ENCODE measurements at regions not wholly inside any gene's neighbourhood (a gene's known extent, or its start where the extent isn't known, plus 50 kb on each side); places are given as distances from the start of the nearest gene placed in this dataset.
"Not testable (repeated sequence)": the region's sequence is repeated elsewhere in the genome, so short reads cannot be mapped to it uniquely, and the experiment has no call there.

DNA sequence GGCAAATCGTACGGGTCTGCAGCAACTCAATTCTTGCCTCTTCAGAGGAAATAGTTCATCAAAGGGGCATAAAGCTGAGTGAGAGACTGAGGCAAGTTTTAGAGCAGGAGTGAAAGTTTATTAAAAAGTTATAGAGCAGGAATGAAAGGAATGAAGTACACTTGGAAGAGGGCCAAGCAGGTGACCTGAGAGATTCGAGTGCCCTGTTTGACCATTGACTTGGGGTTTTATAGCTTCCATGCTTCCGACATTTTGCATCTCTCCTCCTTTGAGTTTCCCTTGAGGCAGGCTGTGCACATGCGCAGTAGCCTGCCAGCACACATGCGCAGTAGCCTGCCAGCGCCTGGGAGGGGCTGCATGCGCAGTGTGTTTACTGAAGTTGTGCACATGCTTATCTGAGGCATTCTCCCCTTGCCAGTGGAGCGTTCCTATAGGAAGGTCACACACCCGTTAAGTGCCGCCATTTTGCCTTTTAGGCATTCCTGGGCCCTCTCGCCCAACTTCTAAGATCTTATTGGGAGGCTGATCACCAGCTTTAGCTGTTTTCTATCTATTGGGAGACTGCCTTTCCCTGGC is 265.5 kb upstream of the MGAT5 start:
- no peak for DNase-seq (ENCODE audit: low read depth)
- TF ChIP-seq CTCF (IDR thresholded peaks at IDR 0.05; ENCODE audit: low read length, missing control alignments), result no peak
- no peak overlapping the region for H3K4me3 ChIP-seq (replicated peaks; ENCODE audit: low read depth, low read length)

- TF ChIP-seq CTCF (IDR thresholded peaks at IDR 0.05; ENCODE audit: low read length, missing control alignments), result no peak
- no peak for DNase-seq (ENCODE audit: low read depth)
- H3K4me3 ChIP-seq (replicated peaks; ENCODE audit: low read depth, low read length), result no peak overlapping the region
Observed at GRCh38 chr2:133991606-133992168, 262.2 kb upstream of the MGAT5 start.

GRCh38 chr2:133992454-133992853 is 261.4 kb upstream of the MGAT5 start:
- no peak overlapping the region for H3K4me3 ChIP-seq (replicated peaks; ENCODE audit: low read depth, low read length)
- TF ChIP-seq CTCF (IDR thresholded peaks at IDR 0.05; ENCODE audit: low read length, missing control alignments), result no peak
- DNase-seq (ENCODE audit: low read depth), result no peak

GRCh38 chr2:133993160-133993559 is 260.7 kb upstream of the MGAT5 start:
- TF ChIP-seq CTCF (IDR thresholded peaks at IDR 0.05; ENCODE audit: low read length, missing control alignments), result no peak
- no peak overlapping the region for H3K4me3 ChIP-seq (replicated peaks; ENCODE audit: low read depth, low read length)
- DNase-seq (ENCODE audit: low read depth), result no peak

GRCh38 chr2:133998726-133999125 is 255.1 kb upstream of the MGAT5 start:
- DNase-seq (ENCODE audit: low read depth); H3K4me3 ChIP-seq (replicated peaks; ENCODE audit: low read depth, low read length): not testable (repeated sequence)

- H3K4me3 ChIP-seq (replicated peaks; ENCODE audit: low read depth, low read length), result no peak overlapping the region
- no peak for DNase-seq (ENCODE audit: low read depth)
Observed at GRCh38 chr2:134002391-134002790, 251.5 kb upstream of the MGAT5 start.

GRCh38 chr2:134002921-134003320 is 251.0 kb upstream of the MGAT5 start:
- TF ChIP-seq CTCF (IDR thresholded peaks at IDR 0.05; ENCODE audit: low read length, missing control alignments), result no peak
- no peak for DNase-seq (ENCODE audit: low read depth)
- no peak overlapping the region for H3K4me3 ChIP-seq (replicated peaks; ENCODE audit: low read depth, low read length)

More at GRCh38 chr2:134002391-134002790, 251.5 kb upstream of the MGAT5 start:
- no peak for TF ChIP-seq CTCF (IDR thresholded peaks at IDR 0.05; ENCODE audit: low read length, missing control alignments)
